ENCODE measurements at regions not wholly inside any gene's neighbourhood (a gene's known extent, or its start where the extent isn't known, plus 50 kb on each side); places are given as distances from the start of the nearest gene placed in this dataset.

- TF ChIP-seq CTCF (IDR thresholded peaks at IDR 0.05) (no peak), POLR2A (IDR thresholded peaks at IDR 0.05) (no peak)
Observed at GRCh38 chr22:48263791-48264351, 1501.4 kb downstream of the TBC1D22A start.
